Astrocyte of the spinal cord (primary cell): ENCODE measurements at regions not wholly inside any gene's neighbourhood (a gene's known extent, or its start where the extent isn't known, plus 50 kb on each side); places are given as distances from the start of the nearest gene placed in this dataset.
"Not testable (repeated sequence)": the region's sequence is repeated elsewhere in the genome, so short reads cannot be mapped to it uniquely, and the experiment has no call there.

Source experiments
- DNase-seq: peaks from one replicate; pipeline ENCODE4 v3.0.0; 2011; ENCODE audit warnings: low read depth, low spot score
- H3K4me3 ChIP-seq: 2 replicates; pipeline ENCODE4 v1.5.1; 2011; ENCODE audit warnings: low read depth, mild to moderate bottlenecking, low read length, moderate library complexity
- in situ Hi-C: cut with HindIII; loops from 2 replicates; pipeline ENCODE4 v1.10.0; 2017; ENCODE audit warnings: low sequenced_read_pairs
- TF ChIP-seq, protein P1 (sequence below): IDR thresholded peaks from 2 replicates; pipeline ENCODE4 v1.5.1; 2012; ENCODE audit warnings: low read depth, mild to moderate bottlenecking, low read length, inconsistent platforms

DNA sequence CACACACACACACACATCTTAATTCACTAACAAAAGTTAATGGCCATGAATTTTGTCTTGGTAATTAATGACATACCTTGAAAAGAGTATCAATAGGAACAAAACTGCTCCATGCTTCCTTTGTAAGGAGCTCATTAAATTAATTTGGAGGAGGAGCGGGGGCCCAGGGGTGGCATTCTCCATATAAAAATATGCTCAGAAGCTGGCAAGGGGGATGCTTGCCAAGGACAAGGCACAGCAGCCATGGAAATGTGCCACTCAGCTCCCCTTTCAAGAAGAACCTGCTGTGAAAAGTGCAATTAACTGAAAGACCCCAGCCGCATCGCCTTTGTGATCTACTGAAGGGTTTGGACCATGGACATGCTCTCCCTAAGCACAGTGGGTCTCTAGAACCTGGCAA lies 385.9 kb upstream of the API5 start:
- H3K4me3 ChIP-seq, result no peak overlapping the region
- in situ Hi-C loops, result no loop called here
- DNase-seq, result no peak
- TF ChIP-seq, protein P1, sequence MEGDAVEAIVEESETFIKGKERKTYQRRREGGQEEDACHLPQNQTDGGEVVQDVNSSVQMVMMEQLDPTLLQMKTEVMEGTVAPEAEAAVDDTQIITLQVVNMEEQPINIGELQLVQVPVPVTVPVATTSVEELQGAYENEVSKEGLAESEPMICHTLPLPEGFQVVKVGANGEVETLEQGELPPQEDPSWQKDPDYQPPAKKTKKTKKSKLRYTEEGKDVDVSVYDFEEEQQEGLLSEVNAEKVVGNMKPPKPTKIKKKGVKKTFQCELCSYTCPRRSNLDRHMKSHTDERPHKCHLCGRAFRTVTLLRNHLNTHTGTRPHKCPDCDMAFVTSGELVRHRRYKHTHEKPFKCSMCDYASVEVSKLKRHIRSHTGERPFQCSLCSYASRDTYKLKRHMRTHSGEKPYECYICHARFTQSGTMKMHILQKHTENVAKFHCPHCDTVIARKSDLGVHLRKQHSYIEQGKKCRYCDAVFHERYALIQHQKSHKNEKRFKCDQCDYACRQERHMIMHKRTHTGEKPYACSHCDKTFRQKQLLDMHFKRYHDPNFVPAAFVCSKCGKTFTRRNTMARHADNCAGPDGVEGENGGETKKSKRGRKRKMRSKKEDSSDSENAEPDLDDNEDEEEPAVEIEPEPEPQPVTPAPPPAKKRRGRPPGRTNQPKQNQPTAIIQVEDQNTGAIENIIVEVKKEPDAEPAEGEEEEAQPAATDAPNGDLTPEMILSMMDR, result no peak

DNA sequence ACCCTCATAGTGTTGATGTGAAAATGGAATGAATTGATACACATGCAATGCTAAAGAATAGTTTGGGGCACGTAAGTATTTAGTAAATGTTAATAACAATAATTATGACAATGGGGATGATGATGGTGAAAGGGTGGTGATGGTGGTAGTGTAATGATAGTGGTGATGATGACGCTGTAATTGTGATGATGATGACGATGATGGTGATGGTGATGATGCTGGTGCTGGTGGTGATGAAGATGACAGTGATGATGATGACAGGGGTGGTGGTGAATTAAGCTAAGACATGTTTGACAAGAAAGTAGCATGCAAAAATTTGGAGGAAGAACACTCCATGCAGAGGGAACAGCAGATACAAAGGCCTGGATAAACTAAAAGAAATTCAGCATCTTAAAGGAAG lies 364.4 kb upstream of the API5 start:
- in situ Hi-C loops, result no loop called here
- TF ChIP-seq, protein P1, result no peak
- no peak for DNase-seq
- no peak overlapping the region for H3K4me3 ChIP-seq

DNA sequence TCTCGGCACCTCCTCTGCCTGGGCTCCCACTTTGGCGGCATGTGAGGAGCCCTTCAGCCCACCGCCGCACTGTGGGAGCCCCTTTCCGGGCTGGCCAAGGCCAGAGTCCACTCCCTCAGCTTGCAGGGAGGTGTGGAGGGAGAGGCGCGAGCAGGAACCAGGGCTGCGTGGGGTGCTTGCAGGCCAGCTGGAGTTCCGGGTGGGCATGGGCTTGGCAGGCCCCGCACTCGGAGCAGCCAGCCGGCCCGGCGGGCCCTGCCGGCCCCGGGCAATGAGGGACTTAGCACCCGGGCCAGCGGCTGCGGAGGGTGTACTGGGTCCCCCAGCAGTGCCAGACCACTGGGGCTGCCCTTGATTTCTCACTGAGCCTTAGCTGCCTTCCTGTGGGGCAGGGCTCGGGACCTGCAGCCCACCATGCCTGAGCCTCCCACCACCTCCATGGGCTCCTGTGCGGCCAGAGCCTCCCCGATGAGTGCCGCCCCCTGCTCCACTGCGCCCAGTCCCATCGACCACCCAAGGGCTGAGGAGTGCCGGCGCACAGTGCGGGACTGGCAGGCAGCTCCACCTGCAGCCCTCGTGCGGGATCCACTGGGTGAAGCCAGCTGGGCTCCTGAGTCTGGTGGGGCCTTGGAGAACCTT lies 361.9 kb upstream of the API5 start:
- H3K4me3 ChIP-seq, DNase-seq, in situ Hi-C loops: not testable (repeated sequence)

DNA sequence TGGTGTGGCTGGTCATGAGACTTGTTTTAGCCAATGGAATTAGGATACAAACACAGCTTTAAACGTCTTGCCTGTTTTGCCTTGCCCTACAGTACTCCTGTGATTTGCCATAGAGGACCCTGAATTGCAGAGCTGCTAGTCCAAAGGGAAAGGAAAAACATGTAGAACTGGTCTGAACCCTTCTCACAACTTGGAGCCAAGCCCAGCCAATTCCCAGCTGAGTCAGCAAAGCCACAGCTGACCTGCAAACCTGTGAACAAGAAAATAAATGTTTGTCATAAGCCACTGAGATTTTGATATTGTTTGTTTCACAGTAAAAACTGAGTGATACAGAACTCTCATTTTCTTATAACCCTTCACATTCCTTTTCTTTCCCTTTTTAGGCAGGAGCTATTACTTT lies 360.5 kb upstream of the API5 start:
- TF ChIP-seq, protein P1, result no peak
- DNase-seq, result no peak
- in situ Hi-C loops, result no loop called here
- H3K4me3 ChIP-seq, result no peak overlapping the region

DNA sequence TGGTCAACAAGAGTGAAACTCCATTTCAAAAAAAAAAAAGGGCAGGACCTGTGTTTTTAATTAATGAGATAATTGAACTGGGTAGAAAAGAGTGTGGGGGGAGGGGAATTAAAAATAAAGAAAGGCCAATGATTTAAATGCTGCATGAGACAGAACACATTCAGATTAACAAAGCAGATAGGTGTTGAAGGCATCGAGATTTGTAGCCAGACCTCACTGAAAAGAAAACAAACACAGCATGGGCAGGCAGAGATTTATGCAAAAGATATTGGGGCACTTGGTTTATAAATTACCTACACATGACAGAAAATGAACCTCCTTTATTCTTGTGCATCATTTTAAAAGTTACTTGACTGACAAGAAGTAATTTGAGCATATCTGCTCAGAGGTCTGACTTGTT lies 354.0 kb upstream of the API5 start:
- TF ChIP-seq, protein P1, result no peak
- in situ Hi-C loops, result no loop called here
- no peak overlapping the region for H3K4me3 ChIP-seq
- no peak for DNase-seq

DNA sequence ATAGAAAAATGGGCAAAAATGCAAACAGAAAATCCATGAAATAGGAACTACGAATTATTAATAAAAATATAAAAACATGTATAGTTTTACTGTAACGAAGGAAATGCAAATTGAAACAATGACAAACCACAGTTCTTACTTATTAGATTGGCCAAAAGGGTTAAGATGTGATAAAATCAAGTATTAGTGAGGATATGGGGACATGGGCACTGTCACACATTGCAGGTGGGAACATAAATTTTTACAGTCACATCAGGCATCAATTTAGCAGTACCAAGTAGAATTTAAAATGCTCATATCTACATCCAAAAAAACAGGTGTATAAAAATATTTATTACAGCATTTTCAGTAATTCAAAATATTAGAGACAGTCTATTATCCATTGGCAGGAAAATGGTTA lies 353.2 kb upstream of the API5 start:
- no peak overlapping the region for H3K4me3 ChIP-seq
- no peak for DNase-seq
- TF ChIP-seq, protein P1, result no peak
- in situ Hi-C loops, result no loop called here

DNA sequence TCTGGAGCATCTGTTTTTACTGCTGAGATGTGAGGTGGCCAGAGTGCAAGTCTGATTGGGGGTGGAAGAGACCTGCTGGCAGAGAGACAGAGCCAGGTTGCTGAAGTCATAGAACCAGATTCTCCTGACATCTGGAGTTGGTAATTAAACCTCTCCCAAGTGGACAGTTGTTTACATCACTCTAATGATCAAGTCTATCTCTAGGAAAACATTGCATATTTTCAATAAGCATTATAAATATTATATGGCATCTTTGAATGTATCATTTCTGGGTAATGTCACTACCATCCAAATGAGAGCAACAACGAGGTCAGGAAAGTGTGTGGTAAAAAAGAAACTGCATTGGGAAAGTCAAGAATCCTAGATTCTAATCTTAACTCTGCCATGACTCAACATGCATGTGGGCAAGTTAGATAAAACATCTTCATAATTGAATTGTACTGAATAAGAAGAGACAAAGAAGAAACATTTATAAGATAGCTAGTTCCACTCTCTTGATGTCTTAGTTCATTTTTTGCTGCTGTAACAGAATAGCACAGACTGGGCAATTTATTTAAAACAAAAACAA lies 351.2 kb upstream of the API5 start:
- no peak for DNase-seq
- TF ChIP-seq, protein P1, result no peak
- in situ Hi-C loops, result no loop called here
- H3K4me3 ChIP-seq, result no peak overlapping the region
